ENCODE measurements at regions not wholly inside any gene's neighbourhood (a gene's known extent, or its start where the extent isn't known, plus 50 kb on each side); places are given as distances from the start of the nearest gene placed in this dataset.

- TF ChIP-seq CTCF (IDR thresholded peaks at IDR 0.05; ENCODE audit: low read length) (no peak), EZH2 (IDR thresholded peaks at IDR 0.05; ENCODE audit: borderline replicate concordance, low read length) (no peak)
Measured at GRCh38 chr12:84732828-84733340, 179.7 kb downstream of the SLC6A15 start.
